ENCODE measurements at regions not wholly inside any gene's neighbourhood (a gene's known extent, or its start where the extent isn't known, plus 50 kb on each side); places are given as distances from the start of the nearest gene placed in this dataset.
A peak's percentile ranks its signal among the peaks of the same experiment; 100 is the strongest.

DNA sequence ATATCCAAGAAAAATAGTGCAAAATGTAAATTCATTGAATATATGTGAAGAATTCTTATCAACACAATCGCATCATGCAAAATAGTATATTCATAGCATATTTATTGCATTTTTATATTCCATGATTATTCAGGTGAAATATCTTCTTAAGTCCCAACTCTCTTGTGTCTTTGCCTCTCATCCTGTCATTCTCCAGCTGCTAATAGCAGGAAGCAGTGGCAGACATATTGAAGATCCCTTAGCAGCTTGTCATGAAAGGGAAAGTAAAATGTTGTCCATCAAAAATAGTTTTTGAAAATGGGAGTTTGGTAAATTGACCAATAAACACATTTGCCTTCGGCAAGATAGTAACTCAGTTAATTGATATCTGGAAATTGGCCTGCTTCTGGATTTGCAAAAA is 265.3 kb upstream of the TGFBR2 start:
- no peak for DNase-seq

DNA sequence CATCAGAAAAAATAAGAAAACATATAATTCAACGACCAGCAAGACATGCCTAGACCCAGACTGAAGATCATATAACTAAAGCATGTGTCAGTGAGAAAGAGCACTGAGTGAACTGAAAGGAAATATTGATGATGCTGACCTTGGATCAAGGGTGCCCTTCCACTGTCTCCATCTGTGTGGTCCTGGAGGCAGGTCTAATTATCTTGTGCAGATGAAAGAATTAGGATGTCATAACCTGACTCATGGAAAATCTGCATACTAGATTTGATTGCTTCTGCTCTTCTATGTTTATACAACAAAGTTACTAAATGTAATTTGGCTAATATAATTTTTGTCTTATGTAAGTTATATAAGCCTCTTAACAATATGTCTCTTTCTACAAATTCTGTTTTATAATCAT is 264.6 kb upstream of the TGFBR2 start:
- no peak for DNase-seq

DNA sequence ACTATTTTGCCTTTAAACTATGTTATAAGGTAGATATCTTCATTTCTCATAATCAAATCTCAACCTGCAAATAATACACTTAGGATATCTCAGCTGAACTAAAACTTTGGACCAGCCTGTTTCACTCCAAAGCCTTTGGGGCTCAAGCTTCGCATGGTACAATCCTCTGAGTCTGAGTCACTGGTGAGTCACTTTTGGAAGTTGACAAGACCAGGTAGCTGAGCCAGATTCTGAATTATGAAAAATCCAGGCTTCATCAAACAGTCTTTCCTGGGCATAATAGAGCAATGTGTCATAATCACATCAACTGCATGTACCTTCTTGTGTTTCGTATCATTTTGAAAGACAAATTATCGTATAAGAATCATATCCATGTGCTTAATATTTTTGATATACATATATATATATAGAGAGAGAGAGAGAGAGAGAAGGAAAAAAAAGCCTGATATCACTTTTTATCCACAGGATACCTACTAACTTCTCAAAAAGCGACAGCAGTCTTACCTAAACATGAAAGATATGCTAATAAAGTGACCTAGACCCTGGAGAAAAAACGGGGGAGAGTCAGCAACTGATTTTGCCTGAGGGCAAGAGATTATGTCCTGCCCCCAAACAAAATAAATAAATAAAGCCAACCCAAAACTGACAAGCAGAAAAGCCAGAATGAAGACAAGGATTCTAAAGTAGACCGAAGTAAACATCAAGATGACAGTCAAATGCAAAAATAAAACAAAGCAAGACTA is 263.9 kb upstream of the TGFBR2 start:
- DNase-seq = no peak

- no peak for DNase-seq
These were observed 263.2 kb upstream of the TGFBR2 start for GRCh38 chr3:30343067-30343831.

GRCh38 chr3:30343861-30344260 is 262.5 kb upstream of the TGFBR2 start:
- DNase-seq = no peak

GRCh38 chr3:30344288-30344687 is 262.1 kb upstream of the TGFBR2 start:
- DNase-seq = peak; percentile 85

DNA sequence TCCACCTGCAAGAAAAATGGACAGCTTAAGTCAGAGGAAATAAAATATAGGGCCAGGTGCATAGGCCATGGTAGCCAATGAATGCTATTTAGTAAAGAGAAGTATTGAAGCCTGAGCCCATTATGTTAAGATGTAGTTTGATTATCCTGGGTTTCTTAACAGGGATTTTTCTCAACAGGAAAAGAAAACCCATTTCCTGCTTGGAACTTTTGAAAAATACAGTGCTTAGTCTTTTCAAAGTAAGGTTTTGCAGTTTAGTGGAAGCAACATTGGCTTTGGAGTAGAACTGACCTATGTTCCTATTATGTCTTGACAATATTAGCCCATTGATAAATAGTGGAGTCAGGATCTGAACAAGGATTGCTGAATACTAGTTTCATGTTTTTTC is 259.5 kb upstream of the TGFBR2 start:
- no peak for DNase-seq

DNA sequence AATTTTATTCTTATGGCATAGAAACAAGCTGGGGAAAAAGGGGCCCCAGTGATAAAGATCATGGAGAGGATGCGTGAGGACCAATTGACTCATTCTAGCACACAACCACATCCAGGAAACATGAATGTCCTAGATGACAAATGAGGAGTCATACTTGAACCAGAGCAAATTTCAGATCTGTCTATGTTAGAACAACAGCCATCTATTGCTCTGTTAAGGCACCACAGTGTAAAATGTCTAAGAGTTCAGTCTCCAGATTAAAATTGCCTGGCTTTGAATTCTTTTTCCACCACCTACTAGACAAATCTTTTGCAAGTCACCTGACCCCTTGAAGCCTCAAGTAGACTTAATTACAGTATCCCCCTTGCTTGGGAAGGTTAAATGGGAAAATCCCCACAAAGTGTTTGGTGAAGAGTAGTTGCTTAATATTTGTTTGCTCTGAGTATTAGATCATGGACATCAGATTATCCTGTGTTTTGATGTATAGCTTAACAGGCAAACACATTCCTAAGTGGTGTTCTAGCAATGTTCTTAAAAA is 258.7 kb upstream of the TGFBR2 start:
- no peak for DNase-seq

DNA sequence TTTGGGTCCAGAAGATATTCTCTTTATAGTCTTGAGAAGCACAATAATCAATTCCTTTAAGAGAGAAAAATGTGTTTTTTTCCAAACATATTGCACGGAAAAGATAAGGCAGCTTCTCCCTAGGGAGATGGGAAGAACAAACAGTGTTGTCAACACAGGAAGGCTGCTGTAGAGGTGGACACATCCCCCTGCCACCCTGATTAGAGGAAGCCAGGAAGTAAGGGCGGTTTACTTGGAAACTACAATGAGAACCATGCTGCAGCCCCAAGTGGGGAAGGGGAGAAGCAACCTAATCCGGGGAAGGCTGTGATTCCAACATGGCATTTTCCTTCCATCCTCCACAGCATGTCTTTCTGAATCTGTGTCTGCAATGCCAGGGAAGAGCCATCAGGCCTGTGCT is 256.9 kb upstream of the TGFBR2 start:
- DNase-seq = no peak

DNA sequence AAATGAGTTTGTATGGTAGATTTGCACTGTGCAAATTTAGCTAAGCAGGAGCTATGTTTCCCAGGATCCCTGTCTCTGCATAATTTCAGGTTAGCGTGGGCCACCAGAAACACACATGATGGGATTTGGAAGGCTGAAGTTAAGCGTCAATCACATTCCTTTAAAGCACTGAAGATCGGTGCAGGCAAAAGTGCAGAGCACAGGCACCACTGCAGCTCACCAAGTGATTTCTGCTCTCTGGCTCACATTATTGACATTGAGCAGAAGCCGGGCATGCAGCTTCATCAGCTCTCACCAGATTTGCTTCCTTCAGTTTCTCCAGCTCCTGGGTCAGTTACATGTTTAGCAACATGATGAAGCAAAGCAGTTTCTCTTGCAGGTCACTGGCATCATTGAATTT is 256.4 kb upstream of the TGFBR2 start:
- DNase-seq = no peak

- DNase-seq = no peak
These were observed 255.5 kb upstream of the TGFBR2 start for GRCh38 chr3:30350901-30351300.

DNA sequence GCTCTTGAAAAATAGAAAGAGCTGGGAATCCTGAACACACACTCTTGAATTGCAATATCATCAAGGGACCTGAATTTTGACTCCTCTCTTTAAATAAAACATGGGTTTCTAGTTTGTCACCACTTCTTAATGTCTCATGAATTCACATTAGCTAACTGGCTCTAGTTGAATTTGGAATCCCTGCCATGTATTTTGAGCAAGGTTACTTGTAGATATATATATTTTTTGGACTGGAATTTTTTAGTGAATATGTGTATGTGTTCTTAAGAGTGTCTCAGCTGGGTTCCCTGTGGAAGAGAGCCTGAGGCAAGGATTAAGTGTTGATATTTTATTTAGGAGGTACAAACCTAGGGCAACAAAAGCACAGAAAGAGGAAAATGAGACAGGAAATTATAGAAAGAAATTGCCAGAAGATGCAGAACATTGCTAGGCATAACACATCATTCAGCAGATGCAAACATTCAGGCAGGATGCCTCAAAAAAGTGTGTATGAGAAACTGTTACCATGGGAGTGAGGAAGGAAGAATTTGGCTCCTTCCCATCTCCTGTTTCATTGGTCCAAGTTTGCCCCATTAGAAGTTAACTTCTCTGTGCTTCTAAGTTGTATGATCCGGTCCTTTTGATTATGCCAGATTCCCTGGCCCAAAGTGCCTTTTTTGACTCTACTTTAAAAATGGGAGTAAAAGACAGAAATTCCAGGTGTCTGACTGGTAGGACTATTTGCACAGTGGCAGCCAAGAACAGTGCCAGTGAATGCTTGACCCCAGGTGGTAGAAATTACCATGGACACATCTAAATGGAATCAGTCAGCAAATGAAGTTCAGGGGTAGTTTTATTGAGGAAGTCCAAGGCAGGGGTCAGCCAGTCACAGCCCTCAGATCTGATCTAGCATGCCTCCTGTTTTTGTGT is 253.7 kb upstream of the TGFBR2 start:
- no peak for DNase-seq

DNA sequence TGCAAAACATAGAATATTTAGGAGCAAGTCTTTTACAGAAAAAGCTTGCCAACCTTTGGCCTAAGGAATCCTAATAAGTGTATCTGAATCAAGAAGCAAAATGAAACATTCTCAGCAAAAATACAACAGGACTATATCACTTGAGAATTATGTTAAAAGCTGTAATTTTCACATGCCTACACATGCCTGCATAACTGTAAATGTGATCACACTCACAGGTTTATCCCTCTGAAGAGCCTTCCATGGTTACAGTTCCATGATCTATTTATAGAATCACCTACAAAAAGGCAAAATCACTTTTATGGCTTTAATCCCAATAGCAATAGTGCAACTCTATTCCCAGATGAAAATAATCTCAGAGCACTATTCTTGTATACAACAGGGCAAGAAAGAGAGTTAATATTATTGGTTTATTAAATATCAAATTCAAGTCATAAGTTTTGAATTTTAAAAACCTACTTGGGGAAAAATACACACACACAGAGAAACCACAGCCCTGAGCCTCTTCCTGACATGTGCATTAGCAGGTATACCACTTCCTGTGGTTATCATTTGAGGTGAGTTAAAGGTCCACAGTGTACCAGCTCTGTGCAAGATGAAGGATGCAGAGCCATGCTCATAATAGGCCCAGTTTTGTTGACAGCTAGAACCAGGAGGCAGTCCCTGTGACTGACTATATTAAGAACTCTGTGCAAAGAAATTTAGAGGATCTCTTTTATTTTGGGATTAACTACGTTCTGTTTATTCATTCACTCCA is 252.5 kb upstream of the TGFBR2 start:
- no peak for DNase-seq

DNA sequence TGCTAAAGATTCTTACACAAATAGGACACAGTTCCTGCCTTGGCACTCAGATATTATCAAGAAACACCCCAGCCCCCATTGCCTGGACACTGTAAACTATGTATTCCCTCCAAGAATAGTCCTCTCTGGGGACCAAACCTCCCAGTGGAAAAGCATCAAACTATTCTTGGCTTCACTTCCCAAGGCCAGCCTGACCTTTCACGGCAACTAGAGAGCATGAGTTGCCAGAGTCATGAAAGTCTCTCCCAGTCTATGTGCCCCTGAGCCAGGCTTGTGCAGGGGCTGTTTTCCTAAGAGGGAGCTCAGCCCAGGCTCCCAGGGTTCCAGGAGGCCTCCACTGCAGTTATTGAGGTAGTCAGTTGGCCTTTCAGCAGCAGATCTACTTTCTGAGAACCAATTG is 251.9 kb upstream of the TGFBR2 start:
- DNase-seq = no peak

GRCh38 chr3:30354972-30355371 is 251.4 kb upstream of the TGFBR2 start:
- peak; percentile 87 for DNase-seq

- DNase-seq = no peak
These were observed 250.8 kb upstream of the TGFBR2 start for GRCh38 chr3:30355622-30356021.

DNA sequence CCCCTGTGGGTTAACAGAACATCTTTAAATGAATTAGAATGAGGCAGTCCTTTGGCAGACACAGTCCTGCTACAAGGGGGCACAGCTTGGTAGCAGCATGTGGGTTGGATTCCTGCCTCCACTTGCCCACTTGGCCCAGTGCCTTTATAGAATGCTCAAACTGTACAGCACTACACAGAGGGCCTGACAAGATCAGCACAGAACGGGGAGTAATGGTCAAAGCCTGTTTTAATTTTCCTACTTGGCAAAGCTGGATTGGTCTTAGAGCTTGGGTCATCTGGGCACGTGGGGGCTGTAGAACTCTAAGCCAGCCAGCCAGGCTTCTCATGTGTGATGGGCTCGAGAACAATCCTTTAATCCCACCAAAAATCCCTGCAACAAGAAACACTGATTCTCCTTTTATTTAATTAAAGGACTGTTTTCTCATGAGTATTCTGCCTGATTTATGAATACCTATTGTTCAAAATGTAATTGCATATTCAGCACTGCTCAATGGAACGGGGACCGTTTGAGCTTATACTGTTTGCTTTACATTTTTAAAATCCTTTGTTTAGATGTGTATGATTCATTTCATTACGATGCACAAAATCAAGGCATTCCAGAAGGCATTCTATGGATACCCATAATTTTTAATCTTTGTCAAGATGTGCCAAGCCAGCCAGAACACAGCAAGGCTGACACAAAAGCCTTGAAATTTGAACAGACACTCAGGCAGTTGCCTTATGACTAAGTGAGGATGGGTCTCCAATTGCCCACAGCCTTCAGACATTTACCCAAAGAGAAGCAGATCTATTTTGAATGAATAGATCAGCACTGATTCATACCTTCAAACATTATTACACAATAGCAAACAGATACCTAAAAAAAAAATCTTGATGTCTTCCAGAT is 249.3 kb upstream of the TGFBR2 start:
- DNase-seq = no peak

- no peak for DNase-seq
These were observed 248.5 kb upstream of the TGFBR2 start for GRCh38 chr3:30357897-30358296.

GRCh38 chr3:30358871-30359270 is 247.5 kb upstream of the TGFBR2 start:
- no peak for DNase-seq

DNA sequence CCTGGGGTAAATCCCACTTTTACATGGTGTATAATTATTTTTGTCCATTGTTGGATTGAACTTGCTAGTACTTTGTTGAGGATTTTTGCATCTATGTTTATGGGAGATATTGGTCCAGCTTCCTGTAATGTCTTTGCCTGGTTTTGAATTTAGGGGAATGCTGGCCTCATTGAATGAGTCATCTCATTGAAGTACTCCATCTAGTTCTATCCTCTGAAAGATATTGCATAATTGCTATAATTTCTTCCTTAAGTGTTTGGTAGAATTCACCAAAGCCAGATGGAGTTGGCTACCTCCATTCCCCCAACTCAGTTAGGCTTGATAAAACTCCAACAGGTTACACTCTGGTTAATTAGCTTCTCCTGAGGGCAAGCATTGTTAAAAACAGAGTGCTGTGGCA is 237.4 kb upstream of the TGFBR2 start:
- DNase-seq = no peak

DNA sequence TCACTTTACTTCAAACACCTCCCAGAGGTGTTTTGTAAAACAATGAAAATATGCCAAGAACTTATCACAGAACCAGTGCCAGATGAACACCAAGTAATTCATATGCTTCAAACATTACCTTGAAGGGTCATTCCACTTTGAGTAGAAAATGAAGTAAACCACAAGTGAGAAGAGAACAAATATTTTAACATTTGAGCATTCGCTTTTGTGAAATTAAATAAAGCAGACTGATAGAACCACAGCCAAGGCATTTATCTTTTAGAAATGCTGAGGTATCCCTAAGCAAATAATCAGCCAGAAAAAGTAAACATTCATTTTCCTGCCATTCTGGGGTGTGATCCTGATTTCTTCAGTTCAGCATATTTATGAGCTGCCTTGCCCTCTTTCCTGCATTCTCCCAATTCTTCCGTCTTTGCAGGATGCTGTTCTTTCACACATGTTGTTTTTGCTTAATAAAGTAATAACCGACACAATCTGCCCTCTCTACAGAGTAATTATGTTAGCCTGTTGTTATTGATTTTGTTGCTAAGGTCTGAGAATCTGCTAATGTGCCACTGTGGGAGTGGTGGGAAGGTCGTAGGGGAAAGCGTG is 235.6 kb upstream of the TGFBR2 start:
- no peak for DNase-seq
